WTC11 (cell line): ENCODE measurements at regions not wholly inside any gene's neighbourhood (a gene's known extent, or its start where the extent isn't known, plus 50 kb on each side); places are given as distances from the start of the nearest gene placed in this dataset.

ENCODE experiments used
- AFF4 ChIP-seq: sonication (generic); formaldehyde crosslinking; IDR thresholded peaks from 2 replicates; pipeline ENCODE4 v1.8.1; 2023; ENCODE audit warnings: mild to moderate bottlenecking, missing genetic modification reagents, borderline replicate concordance
- ATF3 ChIP-seq: sonication (generic); formaldehyde crosslinking; conservative IDR thresholded peaks from 2 replicates; pipeline ENCODE4 v1.8.1; 2022; ENCODE audit warnings: mild to moderate bottlenecking, missing genetic modification reagents
- CTCF ChIP-seq: fragments of 200-600 bp; IDR thresholded peaks from 2 replicates; pipeline ENCODE4 v1.8.0; 2022; ENCODE audit warnings: antibody characterized with exemption
- ELF4 ChIP-seq: sonication (generic); formaldehyde crosslinking; IDR thresholded peaks from 2 replicates; pipeline ENCODE4 v1.8.1; 2022; ENCODE audit warnings: low read depth, mild to moderate bottlenecking, moderate library complexity, missing genetic modification reagents
- HMGXB4 ChIP-seq: sonication (generic); formaldehyde crosslinking; IDR thresholded peaks from 2 replicates; pipeline ENCODE4 v1.8.1; 2023; ENCODE audit warnings: mild to moderate bottlenecking, moderate library complexity, missing genetic modification reagents
- IRF2 ChIP-seq: sonication (generic); formaldehyde crosslinking; IDR thresholded peaks from 2 replicates; pipeline ENCODE4 v1.8.0; 2022; ENCODE audit warnings: low read depth, missing genetic modification reagents, borderline replicate concordance
- NFE2L1 ChIP-seq: sonication (generic); formaldehyde crosslinking; IDR thresholded peaks from 2 replicates; pipeline ENCODE4 v1.8.1; 2023; ENCODE audit warnings: missing genetic modification reagents
- NR1H2 ChIP-seq: sonication (generic); formaldehyde crosslinking; IDR thresholded peaks from 2 replicates; pipeline ENCODE4 v1.9.0; 2021; ENCODE audit warnings: mild to moderate bottlenecking, moderate library complexity, missing genetic modification reagents
- NR2C2 ChIP-seq: sonication (generic); formaldehyde crosslinking; IDR thresholded peaks from 2 replicates; pipeline ENCODE4 v1.8.0; 2022; ENCODE audit warnings: mild to moderate bottlenecking, missing genetic modification reagents
- RELA ChIP-seq: sonication (generic); formaldehyde crosslinking; IDR thresholded peaks from 2 replicates; pipeline ENCODE4 v1.8.1; 2022; ENCODE audit warnings: missing genetic modification reagents, mild to moderate bottlenecking, borderline replicate concordance
- SMAD4 ChIP-seq: sonication (generic); formaldehyde crosslinking; IDR thresholded peaks from 2 replicates; pipeline ENCODE4 v1.8.0; 2022; ENCODE audit warnings: mild to moderate bottlenecking, missing genetic modification reagents
- TEAD1 ChIP-seq: sonication (generic); formaldehyde crosslinking; IDR thresholded peaks from 2 replicates; pipeline ENCODE4 v1.8.0; 2022; ENCODE audit warnings: mild to moderate bottlenecking, missing genetic modification reagents
- ZNF281 ChIP-seq: sonication (generic); formaldehyde crosslinking; IDR thresholded peaks from 2 replicates; pipeline ENCODE4 v1.8.0; 2023; ENCODE audit warnings: mild to moderate bottlenecking, missing genetic modification reagents
- ZNF512 ChIP-seq: sonication (generic); formaldehyde crosslinking; IDR thresholded peaks from 2 replicates; pipeline ENCODE4 v1.8.1; 2022; ENCODE audit warnings: missing genetic modification reagents, borderline replicate concordance

- no peak for TF ChIP-seq AFF4 (CRISPR knock-in tag)
- no peak for TF ChIP-seq CTCF
- TF ChIP-seq ATF3 (CRISPR knock-in tag), result no peak
- TF ChIP-seq RELA (CRISPR knock-in tag), result no peak
- no peak for TF ChIP-seq TEAD1 (CRISPR knock-in tag)
- TF ChIP-seq NR2C2, result no peak
- no peak for TF ChIP-seq ELF4 (CRISPR knock-in tag)
- TF ChIP-seq NFE2L1, result no peak
- TF ChIP-seq IRF2 (CRISPR knock-in tag), result no peak
- no peak for TF ChIP-seq NR1H2 (CRISPR knock-in tag)
- no peak for TF ChIP-seq ZNF512 (CRISPR knock-in tag)
- no peak for TF ChIP-seq HMGXB4 (CRISPR knock-in tag)
- TF ChIP-seq SMAD4 (CRISPR knock-in tag), result no peak
- TF ChIP-seq ZNF281 (CRISPR knock-in tag), result no peak
These were observed 144.1 kb downstream of the NDUFA10 start for GRCh38 chr2:239881031-239881471.
